Skeletal muscle tissue (tissue), 3 donors: ENCODE measurements at regions not wholly inside any gene's neighbourhood (a gene's known extent, or its start where the extent isn't known, plus 50 kb on each side); places are given as distances from the start of the nearest gene placed in this dataset.
"Not testable (repeated sequence)": the region's sequence is repeated elsewhere in the genome, so short reads cannot be mapped to it uniquely, and the experiment has no call there.

Source experiments
- H3K27ac ChIP-seq: one replicate; pipeline ENCODE4 v1.7.0; 2013; ENCODE audit warnings: mild to moderate bottlenecking, low read depth, low read length, inconsistent platforms
- H3K27me3 ChIP-seq, 3 donors: one replicate each; pipeline ENCODE4 v1.7.0; 2013; ENCODE audit warnings: low read length in 3 of 3; ENCODE audit not compliant: control insufficient read depth in 3 of 3, insufficient read depth in 3 of 3
- H3K36me3 ChIP-seq, 3 donors: one replicate each; pipeline ENCODE4 v1.7.0; 2013; ENCODE audit warnings: low read length in 3 of 3; ENCODE audit not compliant: control insufficient read depth in 3 of 3, insufficient read depth in 3 of 3
- H3K4me1 ChIP-seq, 3 donors: one replicate each; pipeline ENCODE4 v1.7.0; 2013; ENCODE audit warnings: low read length in 3 of 3, mild to moderate bottlenecking in 3 of 3; ENCODE audit not compliant: control insufficient read depth in 3 of 3, insufficient read depth in 3 of 3
- H3K4me3 ChIP-seq, 3 donors: one replicate each; pipeline ENCODE4 v1.7.0; 2013; ENCODE audit warnings: low read length in 3 of 3
- H3K9ac ChIP-seq, 3 donors: one replicate each; pipeline ENCODE4 v1.7.0; 2013; ENCODE audit warnings: low read length in 3 of 3, mild to moderate bottlenecking in 3 of 3, moderate library complexity in 2 of 3, low read depth in 1 of 3
- H3K9me3 ChIP-seq, 3 donors: one replicate each; pipeline ENCODE4 v1.7.0; 2013; ENCODE audit warnings: low read length in 3 of 3; ENCODE audit not compliant: control insufficient read depth in 3 of 3
- donor health status: Osteomylitis.

- Histone ChIP-seq H3K9ac (no peak overlapping the region), H3K36me3 (no peaks in the 10 kb centered on the region), H3K4me3 (no peak overlapping the region), H3K27ac (no peak overlapping the region), H3K9me3 (no peaks in the 10 kb centered on the region), H3K27me3 (no peaks in the 10 kb centered on the region), H3K4me1 (no peaks in the 10 kb centered on the region)
Measured at GRCh38 chr10:85105614-85106255, 777.3 kb downstream of the CCSER2 start.

GRCh38 chr10:85111271-85111670, 782.9 kb downstream of the CCSER2 start:
- no peaks in the 10 kb centered on the region for H3K9me3 ChIP-seq
- no peak overlapping the region for H3K9ac ChIP-seq
- H3K36me3 ChIP-seq: no peaks in the 10 kb centered on the region
- H3K4me1 ChIP-seq: no peaks in the 10 kb centered on the region
- H3K27ac ChIP-seq: no peak overlapping the region
- no peaks in the 10 kb centered on the region for H3K27me3 ChIP-seq
- no peak overlapping the region for H3K4me3 ChIP-seq

GRCh38 chr10:85124603-85125051, 796.2 kb downstream of the CCSER2 start:
- H3K27me3 ChIP-seq: no peaks in the 10 kb centered on the region
- no peak overlapping the region for H3K4me3 ChIP-seq
- no peak overlapping the region for H3K27ac ChIP-seq

DNA sequence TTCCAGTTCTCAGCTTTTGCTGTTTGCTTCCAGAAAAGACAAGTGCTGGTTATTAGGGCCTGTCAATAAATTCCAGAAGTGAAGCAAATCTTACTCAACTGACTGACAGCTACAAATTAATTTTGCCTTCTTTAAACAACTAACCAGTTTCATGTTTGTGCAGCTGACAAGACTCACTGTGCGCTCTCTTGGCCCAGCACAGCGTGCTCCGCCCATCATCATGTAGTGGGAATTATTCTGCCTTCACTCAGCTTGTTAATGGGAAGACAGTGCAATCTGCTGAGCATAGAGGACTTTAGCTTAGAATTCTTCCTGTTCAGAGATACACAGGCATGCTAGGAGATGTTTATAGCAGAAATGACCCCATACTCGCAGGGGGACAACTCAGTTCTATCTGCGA, 808.9 kb downstream of the CCSER2 start:
- Histone ChIP-seq H3K36me3 (no peaks in the 10 kb centered on the region), H3K27ac (no peak overlapping the region), H3K9me3 (no peaks in the 10 kb centered on the region), H3K9ac (no peak overlapping the region), H3K4me3 (no peak overlapping the region), H3K4me1 (no peaks in the 10 kb centered on the region), H3K27me3 (no peaks in the 10 kb centered on the region)

More at GRCh38 chr10:85124603-85125051, 796.2 kb downstream of the CCSER2 start:
- Histone ChIP-seq H3K4me1 (no peaks in the 10 kb centered on the region), H3K9me3 (no peaks in the 10 kb centered on the region), H3K36me3 (no peaks in the 10 kb centered on the region), H3K9ac (no peak overlapping the region)

GRCh38 chr10:85138046-85138445, 809.7 kb downstream of the CCSER2 start:
- Histone ChIP-seq H3K27me3 (no peaks in the 10 kb centered on the region), H3K4me3 (no peak overlapping the region), H3K36me3 (no peaks in the 10 kb centered on the region)

DNA sequence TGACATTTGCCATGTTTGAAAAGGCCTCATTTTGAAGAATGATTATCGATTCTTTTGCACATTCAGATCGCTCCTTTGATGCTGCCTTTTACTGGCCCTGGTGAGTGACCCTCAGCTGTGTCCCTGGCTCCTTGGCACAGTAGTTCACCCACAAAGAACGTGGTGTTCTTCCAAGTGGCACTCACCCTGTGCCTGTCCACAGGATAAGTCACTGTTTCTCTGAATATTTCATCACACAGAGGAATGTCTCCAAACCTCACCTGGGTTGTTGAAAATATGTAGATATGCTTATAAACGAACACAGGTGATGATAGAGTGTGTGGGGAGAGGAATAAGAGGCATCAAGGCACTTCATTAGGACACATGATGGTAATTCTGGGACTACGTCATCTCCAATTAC, 810.7 kb downstream of the CCSER2 start:
- Histone ChIP-seq H3K36me3 (no peaks in the 10 kb centered on the region), H3K4me3 (no peak overlapping the region), H3K4me1 (no peaks in the 10 kb centered on the region), H3K9ac (no peak overlapping the region), H3K27me3 (no peaks in the 10 kb centered on the region), H3K9me3 (no peaks in the 10 kb centered on the region), H3K27ac (no peak overlapping the region)

More at GRCh38 chr10:85138046-85138445, 809.7 kb downstream of the CCSER2 start:
- Histone ChIP-seq H3K27ac (no peak overlapping the region), H3K4me1 (no peaks in the 10 kb centered on the region), H3K9ac (no peak overlapping the region), H3K9me3 (no peaks in the 10 kb centered on the region)

- H3K4me3 ChIP-seq, H3K36me3 ChIP-seq, H3K27me3 ChIP-seq, H3K27ac ChIP-seq, H3K4me1 ChIP-seq, H3K9me3 ChIP-seq, H3K9ac ChIP-seq: not testable (repeated sequence)
Measured at GRCh38 chr10:85141520-85141919, 813.1 kb downstream of the CCSER2 start.

DNA sequence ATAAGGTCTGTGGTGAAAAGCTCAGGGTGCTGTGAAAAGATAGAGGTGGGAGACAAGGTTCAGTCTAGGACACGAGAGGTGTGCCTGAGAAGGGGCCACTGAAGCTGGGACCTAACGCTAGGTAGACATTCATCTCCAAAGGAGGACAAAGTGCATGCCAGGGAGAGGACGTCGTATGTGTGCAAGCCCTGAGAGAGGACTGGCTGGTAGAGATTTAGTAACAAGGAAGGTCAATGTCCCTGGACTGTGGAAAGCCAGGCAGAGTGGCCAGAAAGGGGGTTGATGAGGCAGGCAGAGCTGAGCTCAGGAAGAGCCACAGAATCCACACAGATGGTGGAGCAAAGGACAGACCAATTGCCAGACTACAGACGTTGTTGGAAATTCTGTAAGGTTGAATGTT, 817.6 kb downstream of the CCSER2 start:
- no peak overlapping the region for H3K4me3 ChIP-seq
- H3K36me3 ChIP-seq: no peaks in the 10 kb centered on the region
- H3K9ac ChIP-seq: no peak overlapping the region
- H3K27ac ChIP-seq: no peak overlapping the region
- H3K4me1 ChIP-seq: peaks cover 4 to 9% (median 6%) of the 10 kb centered on the region in 3 donors
- H3K27me3 ChIP-seq: peaks cover 0 to 2% (median 0%) of the 10 kb centered on the region in 3 donors
- no peaks in the 10 kb centered on the region for H3K9me3 ChIP-seq

DNA sequence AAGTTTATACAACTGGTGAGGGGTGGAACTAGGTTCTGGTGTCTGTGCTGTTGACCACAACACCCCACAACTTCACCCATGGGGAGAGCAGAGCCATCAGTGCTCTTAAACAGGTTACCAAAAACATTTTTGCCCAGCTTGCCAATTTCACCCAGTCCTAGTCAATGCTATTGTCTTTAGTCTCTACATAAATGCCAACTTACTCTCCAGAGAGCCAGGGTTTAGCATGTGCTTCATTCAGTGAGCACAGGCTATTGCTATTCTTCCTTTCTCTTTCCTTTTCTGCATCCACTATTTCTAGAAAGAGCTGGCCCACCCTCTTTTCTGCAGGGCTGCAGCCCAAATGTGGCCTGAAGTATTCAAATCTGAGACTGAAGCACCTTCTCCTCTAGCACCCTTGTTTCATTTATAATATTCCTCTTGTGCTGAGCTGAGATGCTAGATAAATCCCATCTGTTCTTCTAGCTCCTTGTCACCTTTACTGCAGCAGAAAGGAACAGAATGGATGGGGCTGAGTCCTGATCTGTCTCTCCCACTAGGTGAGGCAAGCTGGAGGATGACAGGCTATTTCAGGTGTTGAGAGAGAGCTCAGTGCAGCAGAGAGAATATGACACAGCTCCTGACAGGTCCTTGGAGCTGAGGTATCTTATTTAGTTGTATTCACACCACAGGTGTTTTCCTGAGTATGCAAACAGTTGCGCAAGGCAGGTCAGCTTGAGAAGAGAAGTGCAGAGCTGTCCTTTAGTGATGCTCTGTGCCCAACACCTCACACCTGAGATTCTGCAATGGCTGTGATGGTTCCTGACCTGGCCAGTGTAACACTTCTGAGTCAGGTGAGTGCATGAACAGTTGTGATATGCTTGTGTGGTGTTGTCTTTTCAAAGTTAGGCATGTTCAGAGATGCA, 819.2 kb downstream of the CCSER2 start:
- peaks cover 4 to 9% (median 6%) of the 10 kb centered on the region in 3 donors for H3K4me1 ChIP-seq
- no peak overlapping the region for H3K4me3 ChIP-seq
- H3K9me3 ChIP-seq: no peaks in the 10 kb centered on the region
- peaks cover 0 to 2% (median 0%) of the 10 kb centered on the region in 3 donors for H3K27me3 ChIP-seq
- no peak overlapping the region for H3K27ac ChIP-seq
- no peak overlapping the region for H3K9ac ChIP-seq
- H3K36me3 ChIP-seq: no peaks in the 10 kb centered on the region
